DMS53 (cell line): ENCODE measurements at regions not wholly inside any gene's neighbourhood (a gene's known extent, or its start where the extent isn't known, plus 50 kb on each side); places are given as distances from the start of the nearest gene placed in this dataset.
"Not testable (repeated sequence)": the region's sequence is repeated elsewhere in the genome, so short reads cannot be mapped to it uniquely, and the experiment has no call there.

ENCODE experiments used
- DNase-seq: peaks from one replicate; lab custom pipeline; 2025; lab: John Stamatoyannopoulos, UW

GRCh38 chr4:53877096-53877495, 187.3 kb downstream of the CHIC2 start:
- not testable (repeated sequence) for DNase-seq

DNA sequence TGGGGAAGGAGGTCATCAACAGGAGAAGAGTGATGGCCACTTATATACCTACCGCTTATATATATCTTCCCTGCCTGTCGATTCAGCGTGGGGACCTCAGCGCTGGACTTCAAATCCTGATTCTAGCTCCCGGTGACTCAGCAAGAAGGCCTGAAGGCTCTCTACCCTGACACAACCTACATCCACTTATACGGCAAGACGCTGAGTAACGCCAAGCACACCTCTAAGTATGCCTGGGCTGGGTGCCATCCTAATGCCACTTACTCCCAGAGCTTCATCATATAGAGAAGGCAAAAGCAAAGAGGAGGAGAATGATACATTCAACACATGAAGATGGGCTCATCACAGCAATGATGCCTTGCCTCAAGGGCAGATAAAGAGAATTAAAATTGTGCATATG, 198.3 kb downstream of the CHIC2 start:
- no peak for DNase-seq

GRCh38 chr4:53865054-53865453, 199.4 kb downstream of the CHIC2 start:
- no peak for DNase-seq

DNA sequence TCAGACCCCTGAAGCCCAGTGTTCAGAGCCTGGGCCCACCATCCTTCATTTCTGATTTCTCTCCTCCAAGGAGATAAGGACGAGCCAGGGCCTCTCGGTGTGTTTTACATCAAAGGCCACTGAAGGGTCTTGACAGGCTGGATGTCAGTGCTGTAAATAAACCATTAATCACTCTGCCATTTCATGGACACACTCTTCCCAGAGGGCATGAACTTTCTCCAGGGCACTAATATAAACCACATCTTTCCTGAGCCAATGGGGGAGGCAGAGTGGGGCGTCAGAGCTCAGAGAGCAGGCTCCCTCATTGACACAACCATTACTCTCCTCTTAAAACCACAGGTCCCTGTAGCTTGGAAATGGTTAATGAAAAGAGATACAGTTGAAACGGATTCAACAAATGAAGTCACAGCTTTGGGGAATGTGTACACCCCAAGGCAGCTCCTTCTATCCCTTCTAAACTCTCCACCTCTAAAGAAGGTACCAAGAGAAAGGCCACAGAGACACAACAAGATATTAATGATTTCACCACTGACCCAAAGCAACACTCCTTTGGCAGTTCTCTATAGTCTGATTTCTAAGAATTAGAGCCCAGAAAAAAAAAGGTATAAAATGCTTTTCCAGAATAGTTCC, 200.6 kb downstream of the CHIC2 start:
- DNase-seq, result peak; percentile 26

GRCh38 chr4:53863158-53863557, 201.2 kb downstream of the CHIC2 start:
- DNase-seq, result no peak

- DNase-seq, result peak; percentile 92
Observed at GRCh38 chr4:53861856-53862610, 202.4 kb downstream of the CHIC2 start.

DNA sequence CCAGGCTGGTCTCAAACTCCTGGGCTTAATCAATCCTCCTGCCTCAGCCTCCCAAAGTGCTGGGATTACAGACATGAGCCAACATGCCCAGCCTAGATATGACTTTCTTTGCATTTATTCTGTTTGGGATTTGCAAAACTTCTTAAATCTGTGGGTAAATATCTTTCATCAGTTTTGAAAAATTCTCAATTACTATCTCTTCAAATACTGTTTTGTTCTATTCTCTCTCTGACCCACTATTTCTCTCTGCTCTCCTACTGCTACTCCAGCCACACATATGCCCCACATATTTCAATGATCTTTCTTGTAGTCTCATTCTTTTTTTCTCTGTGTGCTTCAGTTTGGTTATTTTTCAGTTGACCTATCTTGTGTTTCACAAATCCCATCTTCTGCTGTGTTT, 205.1 kb downstream of the CHIC2 start:
- no peak for DNase-seq

GRCh38 chr4:53858744-53859143, 205.7 kb downstream of the CHIC2 start:
- DNase-seq, result no peak

GRCh38 chr4:53855581-53856250, 208.7 kb downstream of the CHIC2 start:
- no peak for DNase-seq

DNA sequence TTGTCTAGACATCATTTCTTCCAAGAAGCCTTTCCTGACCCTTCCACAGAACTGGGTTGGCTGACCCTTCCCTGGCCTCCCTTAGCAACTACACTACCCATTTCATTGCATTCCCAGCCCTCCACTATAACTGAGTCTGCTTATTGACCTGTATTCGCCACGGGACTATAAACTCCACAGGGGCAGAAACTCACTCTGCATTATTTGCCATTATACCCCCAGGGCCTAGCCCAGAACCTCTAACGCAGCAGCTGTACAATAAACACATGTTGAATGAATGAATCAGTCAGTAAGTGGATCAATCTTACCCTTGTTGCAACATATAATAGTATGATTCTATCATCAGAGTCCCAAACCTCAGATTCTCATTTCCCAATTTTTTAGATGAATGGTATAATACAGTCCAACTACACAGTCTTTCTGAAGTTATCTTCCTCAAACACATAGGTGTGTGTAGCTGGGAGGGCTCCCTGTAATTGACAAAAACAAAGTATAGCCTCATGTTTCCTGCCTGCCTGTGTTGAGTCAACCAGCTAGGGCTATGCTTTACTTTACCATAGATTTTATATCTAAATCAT, 209.3 kb downstream of the CHIC2 start:
- no peak for DNase-seq

DNA sequence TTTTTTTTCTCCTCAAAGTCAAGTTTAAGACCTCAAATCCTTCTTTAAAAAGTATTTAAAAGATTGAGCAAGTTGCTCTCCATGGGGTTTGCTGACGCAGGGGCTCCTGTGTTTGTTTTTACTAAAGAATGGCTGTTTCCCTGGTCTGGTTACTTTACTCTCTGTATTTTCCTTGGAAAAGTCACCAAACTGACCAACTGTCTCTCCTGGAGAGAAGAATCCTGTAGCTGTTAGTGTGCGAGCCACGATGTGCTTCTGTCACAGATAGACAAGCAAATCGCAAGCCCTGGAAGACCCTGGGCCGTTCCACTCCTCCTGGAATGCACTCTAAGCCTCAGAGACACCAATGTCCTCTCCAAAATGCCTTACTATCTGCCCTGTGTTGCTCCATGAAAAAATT, 212.1 kb downstream of the CHIC2 start:
- DNase-seq, result no peak

DNA sequence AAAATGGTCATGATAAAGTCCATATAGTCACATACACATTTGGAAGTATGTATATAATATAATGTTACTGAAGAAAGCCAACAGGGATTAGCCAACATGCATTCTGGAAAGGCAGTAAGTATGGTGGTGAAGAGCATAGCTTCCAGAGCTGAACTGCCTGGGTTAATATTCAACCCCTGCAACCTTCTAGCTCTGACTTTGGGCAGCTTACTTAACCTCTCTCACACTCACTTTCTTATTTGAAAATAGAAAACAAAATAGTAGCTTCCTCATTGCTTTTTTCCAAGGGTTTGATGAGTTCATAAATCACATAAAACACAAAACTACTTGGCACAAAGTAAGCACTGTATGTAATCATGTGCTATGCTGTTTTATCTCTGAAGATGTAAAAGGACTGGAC, 216.4 kb downstream of the CHIC2 start:
- peak; percentile 68 for DNase-seq

DNA sequence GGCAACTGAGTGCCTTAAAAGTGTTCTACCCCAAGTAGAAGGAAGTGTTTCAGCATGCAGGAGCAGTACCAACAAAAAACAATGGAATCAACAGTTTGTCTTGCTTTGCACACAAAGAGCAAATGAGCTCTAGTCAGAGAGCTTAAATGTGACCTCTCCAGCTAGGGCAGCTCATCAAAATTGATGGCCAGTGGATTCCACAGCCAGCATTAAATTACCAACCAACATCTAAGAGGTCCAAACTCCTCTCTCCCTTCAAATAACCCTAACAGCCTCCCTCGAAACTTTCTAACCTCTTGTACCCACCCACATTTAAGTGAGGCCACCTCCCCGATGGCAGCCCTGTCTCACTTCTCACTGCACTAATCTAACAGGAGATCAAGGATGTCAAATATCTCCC, 219.9 kb downstream of the CHIC2 start:
- no peak for DNase-seq

GRCh38 chr4:53844133-53844532, 220.3 kb downstream of the CHIC2 start:
- DNase-seq, result no peak

DNA sequence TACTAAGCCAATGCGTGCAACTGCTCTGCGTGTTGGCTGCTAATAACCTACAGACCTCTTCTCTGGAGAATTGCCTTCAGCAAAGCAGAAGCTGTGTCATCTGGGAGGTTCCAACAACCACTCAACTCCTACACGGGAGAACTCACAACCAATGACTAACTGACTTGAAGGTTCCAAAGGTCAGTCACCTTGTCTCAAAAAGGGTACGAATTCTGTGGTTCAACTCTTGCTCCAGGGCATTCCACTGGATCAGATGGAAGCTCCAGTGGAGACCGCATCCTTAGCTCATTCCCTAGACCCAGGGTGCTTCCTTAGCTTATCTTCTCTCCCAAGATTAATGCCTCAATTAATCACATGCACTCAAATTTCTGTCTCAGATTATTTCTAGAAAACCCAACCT, 222.7 kb downstream of the CHIC2 start:
- DNase-seq, result peak; percentile 15

- peak; percentile 80 for DNase-seq
Observed at GRCh38 chr4:53840643-53841042, 223.8 kb downstream of the CHIC2 start.

- DNase-seq, result peak; percentile 84
Observed at GRCh38 chr4:53833302-53834003, 231.0 kb downstream of the CHIC2 start.

- peak; percentile 42 for DNase-seq
Observed at GRCh38 chr4:53832549-53832948, 231.9 kb downstream of the CHIC2 start.

- DNase-seq, result peak; percentile 53
Observed at GRCh38 chr4:53830511-53830910, 233.9 kb downstream of the CHIC2 start.

DNA sequence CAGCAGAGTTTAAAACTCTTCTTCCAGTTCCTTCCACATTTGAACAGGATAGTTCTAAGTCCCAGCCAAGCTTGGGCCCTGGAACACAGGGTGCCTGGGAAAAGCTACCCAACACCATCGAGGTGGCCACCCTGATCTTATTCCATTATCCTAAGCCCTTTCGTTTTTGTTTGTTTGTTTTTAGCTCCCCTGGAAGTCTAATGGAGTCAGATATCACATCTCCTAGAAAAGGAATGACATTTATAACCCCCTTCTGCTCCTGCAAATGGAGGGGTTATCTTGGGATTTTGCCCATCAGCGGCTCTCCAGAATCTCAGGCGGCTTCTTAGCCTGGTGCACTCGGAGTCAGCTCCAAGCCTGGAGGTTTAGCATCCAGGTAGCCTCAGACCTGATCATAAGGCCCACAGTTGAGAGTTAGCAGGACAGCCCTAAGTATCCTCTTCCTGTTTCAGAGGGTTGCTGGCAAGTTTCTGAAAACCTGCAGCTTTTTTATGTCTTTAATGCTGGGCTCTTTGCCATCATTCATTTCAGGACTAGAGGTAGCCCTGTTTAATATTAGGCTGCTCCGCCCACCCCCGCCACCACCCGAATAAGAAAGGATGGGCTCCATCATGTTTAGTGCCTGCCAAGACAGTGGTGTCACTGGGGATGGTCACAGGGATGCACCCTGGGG, 230.0 kb upstream of the LNX1 start:
- no peak for DNase-seq

- no peak for DNase-seq
Observed at GRCh38 chr4:53818104-53818503, 226.8 kb upstream of the LNX1 start.

- no peak for DNase-seq
Observed at GRCh38 chr4:53816561-53816960, 225.3 kb upstream of the LNX1 start.
